H4 (cell line): ENCODE measurements at regions not wholly inside any gene's neighbourhood (a gene's known extent, or its start where the extent isn't known, plus 50 kb on each side); places are given as distances from the start of the nearest gene placed in this dataset.
"Not testable (repeated sequence)": the region's sequence is repeated elsewhere in the genome, so short reads cannot be mapped to it uniquely, and the experiment has no call there.

Experiments
- DNase-seq: peaks from one replicate; pipeline ENCODE4 v3.0.0-alpha.2; 2015; ENCODE audit warnings: low spot score

DNA sequence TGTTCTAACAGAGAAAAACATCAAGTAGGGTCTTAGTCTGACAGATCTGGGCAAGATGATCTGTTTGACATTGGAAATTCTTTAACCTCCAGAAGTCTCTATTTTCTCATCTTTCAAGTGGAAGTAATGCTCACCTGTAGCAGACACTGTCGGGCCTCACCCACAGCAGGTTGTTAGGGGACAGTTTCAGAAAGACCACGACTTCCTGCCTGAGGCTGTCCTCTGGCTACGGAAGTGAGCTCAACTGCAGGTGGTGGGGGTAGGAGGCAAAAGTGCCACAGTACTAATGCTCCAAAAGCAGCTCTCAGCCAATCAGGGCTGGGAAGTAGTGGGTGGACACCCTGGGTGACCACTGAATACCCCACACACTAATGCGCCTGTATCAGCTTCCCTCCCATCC is 111.4 kb upstream of the TOPAZ1 start:
- DNase-seq: no peak

DNA sequence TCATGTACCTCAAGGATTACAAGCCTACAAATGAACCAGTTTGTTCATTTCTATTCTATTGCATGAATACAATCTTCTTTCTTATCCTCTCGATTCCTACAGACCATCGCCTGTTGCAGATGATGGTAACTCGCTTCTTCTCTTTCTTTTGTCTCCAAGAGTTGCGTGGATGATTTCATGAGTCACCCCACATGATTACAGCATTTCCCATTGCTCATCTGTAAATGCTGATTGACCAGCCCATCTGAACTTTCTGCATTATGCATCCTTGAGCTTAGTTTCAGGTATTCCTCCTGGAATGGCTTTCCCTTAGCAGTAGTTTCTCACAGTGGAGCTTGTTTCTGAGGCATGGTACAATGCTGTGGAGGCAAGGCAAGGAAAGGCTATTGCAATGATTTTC is 109.6 kb upstream of the TOPAZ1 start:
- DNase-seq: no peak

DNA sequence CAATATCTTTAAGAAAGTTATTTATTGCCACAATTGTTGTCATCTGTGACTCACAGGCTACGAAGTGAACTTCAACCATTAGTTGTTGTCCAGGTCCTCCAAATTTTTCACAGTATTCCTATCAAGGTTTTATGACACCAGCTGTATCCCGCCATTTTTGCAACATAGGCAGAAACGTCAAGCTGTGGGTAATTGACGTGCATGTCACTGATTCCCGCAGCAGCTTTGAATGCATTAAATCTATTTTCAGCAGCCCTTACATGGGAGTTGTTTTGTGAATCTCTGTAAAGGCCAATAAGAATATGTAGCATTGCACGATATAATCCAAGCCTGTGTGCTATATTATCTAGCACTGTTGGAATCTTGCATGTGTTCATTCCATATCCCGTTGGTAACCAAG is 109.1 kb upstream of the TOPAZ1 start:
- DNase-seq: no peak

DNA sequence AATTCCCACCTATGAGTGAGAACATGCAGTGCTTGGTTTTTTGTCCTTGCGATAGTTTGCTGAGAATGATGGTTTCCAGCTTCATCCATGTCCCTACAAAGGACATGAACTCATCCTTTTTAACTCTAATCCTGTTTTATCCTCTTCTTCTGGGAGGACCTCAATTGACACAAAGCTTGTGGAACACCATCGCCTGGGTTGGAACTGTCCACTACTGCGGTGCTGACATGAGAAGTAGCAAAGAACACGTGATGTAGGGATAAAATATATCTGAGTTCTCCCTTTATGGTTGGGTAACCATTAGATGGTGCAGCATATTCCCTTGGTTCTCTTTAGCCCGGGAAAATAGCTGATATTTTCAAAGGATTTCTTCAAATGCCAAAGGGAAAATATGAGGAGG is 105.3 kb upstream of the TOPAZ1 start:
- DNase-seq: no peak

DNA sequence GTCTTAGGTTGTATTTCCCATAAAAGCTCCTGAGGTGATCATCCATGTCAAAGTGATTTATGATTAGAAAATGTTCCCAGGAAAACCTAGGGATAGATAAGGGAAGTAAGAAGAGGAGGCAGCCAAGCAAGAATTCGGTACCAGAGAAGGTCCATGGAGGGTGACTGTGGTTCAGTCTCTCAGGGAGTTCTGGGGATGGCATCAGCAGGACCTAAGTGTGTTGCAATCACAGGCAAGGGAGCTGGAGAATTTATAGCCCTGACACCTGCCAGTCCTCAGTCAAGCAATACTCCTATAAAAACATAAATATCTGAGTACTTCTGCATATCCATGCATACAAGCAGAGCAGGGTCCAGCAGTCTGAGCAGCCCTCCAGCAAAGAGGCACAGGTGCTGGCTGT is 95.6 kb upstream of the TOPAZ1 start:
- no peak for DNase-seq

DNA sequence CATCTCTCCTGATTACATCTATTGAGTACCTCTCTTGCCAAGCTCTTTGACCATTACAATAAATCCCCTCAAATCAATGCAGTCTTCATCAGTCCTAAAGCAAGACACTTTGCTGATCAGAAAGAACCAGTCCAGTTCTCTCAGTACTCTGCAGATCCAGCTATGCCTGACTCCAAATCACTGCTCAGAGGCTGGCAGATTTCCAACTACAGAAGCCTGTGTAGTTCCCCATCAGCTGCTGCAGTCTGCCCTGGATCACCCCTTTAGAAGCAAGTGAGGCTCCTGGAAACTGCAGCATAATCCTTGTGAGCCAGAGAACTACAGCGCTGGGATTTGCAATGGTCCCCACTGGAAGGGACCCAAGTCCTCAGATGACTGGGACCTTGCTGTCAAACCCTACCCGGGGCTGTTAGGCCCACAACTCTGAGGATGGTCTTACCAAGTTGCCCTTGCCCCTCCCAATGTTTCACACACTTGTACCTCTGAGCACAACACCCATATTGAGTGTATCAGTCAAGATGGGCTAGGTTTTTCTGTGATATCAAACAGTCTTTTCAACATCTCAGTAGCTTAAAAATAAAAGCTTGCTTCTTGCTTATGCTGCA is 81.9 kb upstream of the TOPAZ1 start:
- DNase-seq: no peak

DNA sequence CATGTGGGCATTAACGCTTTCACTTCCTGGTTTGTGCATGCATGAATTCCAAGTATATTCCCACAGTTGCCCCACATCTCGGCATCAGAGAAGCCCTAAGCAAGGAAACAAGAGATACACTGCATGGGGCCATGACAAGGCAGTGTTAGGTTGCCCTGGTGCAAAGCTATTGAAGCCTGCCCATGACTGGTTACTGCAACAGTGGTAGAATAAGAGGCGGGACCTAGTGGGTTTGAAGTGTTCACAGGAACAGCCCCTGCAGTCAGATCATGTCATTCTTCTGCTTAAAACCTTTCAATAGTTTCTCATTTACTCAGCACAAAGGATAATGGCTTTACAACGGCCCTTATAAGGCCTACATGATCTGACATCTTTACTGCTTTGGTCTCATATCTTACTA is 80.9 kb upstream of the TOPAZ1 start:
- DNase-seq: no peak

DNA sequence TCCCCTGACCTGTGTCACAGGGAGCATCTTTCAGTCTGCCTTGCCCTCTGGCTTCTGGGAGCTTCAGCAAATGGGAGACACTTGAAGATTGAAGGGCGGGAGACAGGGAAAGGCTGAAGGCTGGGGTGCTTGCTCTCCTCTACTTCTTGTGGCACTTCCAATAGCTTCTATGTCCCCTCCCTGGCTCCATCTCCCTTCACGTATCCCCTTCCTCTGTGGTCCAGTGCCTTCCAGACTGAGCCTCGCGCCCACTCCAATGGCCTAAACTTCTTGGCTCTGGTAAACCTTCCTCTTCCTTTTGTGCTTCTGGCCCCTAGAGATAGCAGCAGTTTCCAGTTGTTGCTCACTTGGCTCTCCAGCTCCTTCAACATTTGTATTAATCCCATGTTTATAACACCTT is 69.8 kb upstream of the TOPAZ1 start:
- no peak for DNase-seq

DNA sequence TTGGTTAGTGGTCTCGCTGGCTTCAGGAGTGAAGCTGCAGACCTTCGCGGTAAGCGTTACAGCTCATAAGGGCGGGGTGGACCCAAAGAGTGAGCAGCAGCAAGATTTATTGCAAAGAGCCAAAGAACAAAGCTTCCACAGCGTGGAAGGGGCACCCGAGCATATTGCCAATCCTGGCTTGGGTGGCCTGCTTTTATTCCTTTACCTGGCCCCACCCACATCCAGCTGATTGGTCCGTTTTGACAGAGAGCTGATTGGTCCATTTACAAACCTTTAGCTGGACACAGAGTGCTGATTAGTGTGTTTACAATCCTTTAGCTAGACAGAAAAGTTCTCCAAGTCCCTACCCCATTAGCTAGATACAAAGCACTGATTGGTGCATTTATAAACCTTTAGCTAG is 69.0 kb upstream of the TOPAZ1 start:
- not testable (repeated sequence) for DNase-seq

DNA sequence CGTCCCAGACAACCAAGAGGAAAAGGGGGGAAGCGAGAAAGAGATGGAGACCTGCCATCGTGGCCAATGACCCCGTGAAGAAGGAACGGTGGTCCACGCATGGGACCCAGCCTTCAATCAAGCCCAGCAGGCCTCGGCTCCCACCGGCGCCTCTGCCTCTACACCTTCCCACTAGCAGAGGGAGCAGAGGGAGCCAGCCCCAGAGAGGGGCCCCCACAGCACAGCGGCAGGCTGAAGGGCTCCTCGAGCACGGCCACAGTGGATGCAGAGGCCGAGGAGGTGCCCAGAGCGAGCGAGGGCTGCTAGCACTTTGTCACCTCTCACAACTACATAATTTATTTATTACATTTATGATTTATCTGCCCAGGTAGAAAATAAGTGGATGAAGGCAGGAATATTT is 68.4 kb upstream of the TOPAZ1 start:
- no peak for DNase-seq

DNA sequence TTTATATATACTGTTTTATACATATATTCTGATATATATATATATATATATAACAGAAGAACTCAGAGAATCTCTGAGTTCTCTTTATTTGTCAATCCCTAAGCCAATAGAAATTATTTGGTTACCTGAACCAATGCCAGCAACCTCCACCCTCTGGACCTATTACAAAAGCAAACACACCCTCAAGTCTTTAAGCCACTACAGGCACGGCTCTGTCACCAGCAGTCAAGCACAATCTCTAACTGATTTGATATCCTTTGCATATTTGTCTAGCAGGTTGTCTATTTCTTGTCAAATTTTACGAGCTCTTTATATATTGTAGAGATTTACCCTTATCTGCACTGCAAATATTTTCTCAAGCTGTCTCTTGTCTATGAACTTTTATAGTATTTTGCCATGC is 66.6 kb upstream of the TOPAZ1 start:
- no peak for DNase-seq

DNA sequence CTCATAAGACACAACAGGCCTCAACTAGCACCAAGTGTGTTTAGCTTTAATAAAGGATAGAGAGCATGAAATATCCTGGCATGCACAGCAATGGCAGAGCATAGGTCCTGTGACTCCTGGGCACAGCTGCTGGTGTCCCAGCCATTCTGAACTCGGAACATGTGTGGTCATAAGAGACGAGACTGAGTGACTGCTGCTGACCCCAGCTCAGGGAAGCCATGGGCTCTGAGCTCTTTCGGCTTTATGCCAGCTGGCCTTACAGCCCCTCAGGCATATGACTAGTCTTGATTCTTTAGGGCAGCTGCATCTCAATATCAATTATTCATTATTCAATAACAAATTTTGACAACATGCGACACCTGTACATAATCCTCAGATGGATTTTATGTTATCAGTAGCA is 62.4 kb upstream of the TOPAZ1 start:
- no peak for DNase-seq

DNA sequence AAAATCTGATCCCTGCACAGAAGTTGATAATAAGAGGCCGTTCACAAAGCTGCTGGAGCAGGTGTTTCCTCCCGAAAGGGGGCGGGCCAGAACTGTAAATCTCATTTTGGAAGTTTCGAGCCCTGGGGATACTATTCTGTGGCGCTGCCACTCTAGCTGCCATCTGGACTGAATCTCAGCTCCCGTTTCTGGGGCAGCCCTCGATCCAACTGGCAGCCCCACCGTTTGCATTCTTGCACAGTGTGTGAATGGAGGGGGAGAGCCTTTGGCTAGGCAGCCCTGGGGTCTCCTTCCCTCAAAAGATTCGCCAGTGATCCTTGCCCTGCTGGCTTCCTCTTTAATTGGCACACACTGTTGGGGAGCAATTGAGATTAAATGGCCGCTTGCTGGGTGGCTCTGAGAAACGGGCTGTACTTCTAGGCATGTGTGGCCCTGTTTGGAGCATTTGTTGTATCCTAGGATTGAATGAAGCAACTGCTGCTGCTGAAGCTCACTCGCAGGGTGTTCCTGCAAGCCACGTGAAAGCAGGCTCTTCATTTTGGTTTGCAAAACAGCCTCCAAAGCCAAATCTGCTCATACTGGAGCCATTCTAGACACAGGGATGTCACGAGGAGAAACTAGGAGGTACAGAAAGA is 57.2 kb upstream of the TOPAZ1 start:
- no peak for DNase-seq

DNA sequence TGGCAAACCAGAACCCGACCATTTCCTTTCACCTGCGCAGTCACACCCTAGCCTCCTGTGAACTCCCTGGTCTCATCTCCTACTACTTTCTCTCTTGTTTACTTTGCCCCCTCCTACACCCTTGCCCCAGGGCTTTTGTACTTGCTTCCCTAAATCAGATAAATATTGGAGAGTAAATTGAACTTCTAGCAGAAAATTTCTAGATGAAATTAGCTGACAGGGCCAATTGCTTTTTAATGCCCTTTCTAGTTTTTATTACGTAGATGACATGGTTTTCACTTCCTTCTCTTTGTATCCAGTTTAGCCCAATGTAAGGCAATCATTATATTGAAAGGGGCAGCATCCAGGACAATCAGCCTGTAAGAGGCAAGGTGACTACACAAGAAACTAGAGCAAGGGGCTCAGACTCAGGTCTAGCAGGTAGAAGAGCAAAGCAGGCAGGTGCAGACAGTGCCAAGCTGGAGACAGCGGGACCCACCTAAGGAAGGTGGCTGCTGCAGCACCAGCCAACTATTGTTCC is 56.2 kb upstream of the TOPAZ1 start:
- no peak for DNase-seq

DNA sequence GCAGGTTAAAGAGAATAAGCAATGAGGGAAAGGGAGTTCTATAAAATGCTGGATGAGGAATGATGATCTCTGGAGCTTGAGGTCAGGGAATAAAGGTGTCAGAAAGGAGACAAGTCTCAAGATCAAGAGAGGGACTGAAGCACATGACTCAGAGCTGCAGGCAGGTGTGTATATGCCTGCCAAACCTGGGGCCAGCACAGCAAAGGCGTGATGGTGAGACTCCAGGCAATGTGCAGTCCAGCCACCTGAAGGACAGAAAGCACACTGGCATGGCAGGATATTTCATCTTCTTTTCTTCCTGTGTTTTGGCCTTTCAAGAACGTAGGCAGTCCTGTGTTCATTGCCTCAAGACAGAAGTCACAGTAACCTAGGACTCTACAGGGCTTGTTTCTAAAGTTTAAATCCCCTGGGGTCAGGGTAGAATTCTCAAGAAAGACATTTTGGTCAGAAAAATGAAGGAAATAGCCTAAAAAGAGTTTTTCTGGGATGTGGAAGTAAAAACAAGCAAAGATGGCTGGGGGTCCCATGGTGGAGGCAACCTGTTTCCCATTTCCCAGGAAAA is 55.5 kb upstream of the TOPAZ1 start:
- DNase-seq: no peak

DNA sequence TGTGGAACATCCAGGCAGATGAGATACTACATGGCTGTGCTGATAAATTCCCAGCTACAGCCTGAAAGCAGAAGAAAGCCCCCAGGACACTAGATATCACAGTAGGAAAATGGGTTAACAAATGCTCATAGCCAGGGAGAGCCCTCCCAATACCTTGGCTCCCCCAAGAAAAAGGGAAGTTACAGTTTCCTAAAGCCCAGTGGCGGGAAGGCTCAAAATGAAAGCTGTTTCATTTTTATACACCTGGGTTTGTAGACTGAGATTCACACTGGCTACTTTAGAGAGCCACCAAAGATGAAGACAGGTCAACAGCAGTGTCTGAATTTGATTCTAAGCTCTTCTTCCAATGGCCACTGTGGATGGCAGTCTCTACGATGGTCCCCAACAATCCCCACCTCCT is 55.0 kb upstream of the TOPAZ1 start:
- no peak for DNase-seq
